Dedifferentiated amniotic fluid mesenchymal stem cell (primary cell): ENCODE measurements at regions not wholly inside any gene's neighbourhood (a gene's known extent, or its start where the extent isn't known, plus 50 kb on each side); places are given as distances from the start of the nearest gene placed in this dataset.
"Not testable (repeated sequence)": the region's sequence is repeated elsewhere in the genome, so short reads cannot be mapped to it uniquely, and the experiment has no call there.

ENCODE experiments used
- DNase-seq: peaks from one replicate; pipeline ENCODE4 v3.0.0-alpha.2; 2016; ENCODE audit errors: extremely low spot score

DNA sequence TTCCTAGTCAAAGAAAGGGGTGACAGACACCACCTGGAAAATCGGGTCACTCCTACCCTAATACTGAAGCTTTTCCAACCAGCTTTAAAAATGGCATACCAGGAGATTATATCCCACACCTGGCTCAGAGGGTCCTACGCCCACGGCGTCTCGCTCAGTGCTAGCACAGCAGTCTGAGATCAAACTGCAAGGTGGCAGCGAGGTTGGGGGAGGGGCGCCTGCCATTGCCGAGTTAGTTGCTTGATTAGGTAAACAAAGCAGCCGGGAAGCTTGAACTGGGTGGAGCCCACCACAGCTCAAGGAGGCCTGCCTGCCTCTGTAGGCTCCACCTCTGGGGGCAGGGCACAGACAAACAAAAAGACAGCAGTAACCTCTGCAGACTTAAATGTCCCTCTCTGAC lies 127.1 kb downstream of the NXPE2 start:
- not testable (repeated sequence) for DNase-seq

DNA sequence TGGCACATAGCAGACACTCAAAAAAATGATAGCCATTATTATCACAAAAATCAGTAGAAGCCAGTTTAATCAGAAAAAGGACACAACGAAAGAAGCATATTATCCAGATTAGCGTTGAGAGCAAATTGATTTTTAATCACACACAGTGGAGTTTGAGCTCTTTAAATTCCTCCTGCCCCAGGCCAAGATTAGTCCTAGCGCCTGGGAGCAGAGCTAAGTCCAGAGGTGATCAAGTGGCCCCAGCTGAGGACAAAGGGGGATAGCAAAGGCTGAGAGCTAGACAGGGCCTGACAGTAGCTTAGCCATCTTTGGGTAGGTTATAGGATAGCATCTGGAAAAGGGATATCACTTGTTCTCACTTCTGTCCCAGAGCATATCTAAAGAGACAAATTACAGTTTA lies 133.6 kb downstream of the NXPE2 start:
- DNase-seq, result no peak

DNA sequence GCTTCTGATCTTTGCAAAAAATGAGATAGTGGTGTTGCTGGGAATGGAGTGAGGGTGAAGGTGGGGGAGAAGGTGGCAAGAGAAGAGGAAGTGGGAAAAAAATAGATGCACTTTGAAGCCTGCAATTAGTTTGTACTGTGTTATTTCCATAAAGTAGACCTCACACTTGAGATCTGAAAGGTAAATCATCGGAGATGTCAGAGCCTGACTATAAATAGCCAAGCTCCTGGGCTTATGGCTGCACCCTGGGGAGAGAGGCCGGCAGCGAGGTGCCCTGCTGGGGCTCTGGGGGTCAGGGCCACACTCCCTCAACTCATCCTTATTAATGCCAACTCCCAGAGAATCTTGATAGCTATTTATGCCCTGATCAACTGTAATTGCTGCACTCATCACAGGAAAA lies 134.4 kb downstream of the NXPE2 start:
- no peak for DNase-seq

DNA sequence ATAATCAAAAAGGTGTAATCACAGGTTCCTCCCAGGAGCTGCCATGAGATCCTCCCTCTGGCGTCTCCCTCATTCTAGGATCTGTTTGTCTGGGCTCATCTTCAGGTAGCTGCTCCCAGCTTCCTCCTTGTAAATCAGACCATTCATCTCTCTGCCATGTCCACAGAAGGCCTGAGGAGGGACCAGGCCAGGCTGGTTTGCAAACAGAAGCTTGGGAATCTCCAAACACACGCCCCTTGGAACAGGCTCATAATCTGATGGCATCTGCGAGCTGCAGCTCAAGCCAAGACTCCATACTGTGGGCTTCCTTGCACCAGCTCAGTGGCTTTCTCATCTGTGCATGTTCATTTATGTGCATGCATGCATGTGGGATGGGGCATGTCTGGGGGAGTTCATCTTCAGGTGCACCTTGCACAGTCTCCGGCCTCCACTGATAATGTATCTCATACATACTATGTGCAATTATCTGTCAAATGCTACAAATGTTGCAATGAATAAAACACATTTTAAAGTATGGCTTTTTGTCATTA lies 134.9 kb downstream of the NXPE2 start:
- no peak for DNase-seq

DNA sequence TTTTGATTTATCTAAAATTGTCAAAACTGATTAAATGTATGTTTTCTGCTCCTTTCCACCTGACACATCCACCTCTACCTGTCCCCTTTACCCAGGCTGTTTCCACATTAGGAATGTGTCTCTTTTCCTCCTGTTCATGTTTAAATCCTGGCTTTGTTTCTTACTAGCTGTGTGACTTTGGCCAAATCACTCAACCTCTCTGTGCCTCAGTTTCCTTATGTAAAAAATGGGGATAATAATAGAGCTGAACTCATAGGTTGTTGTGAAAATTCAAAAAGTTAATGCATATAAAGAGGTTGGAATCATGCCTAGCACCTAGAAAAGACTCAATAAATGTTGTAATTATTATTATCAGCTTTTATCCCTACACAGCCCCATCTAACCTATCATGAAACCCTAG lies 136.8 kb downstream of the NXPE2 start:
- no peak for DNase-seq

DNA sequence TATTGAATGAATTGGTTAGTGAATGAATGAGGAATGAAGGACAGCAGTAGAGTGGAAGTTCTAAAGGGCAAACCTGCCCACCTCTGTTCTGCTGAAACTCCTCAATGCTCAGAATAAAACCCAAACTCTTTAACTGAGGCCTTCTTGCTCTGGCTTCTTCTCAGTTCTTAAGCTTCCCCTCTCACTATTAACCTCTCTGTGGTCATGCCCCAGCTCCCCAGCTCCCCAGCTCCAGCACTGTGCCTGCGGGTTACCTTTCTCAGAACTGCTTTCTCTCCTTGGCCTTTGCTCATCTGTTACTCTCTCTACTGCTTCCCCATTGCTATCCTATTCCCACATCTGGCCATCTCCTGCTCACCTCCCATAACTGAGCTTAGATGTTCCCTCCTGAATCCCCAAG lies 137.4 kb downstream of the NXPE2 start:
- no peak for DNase-seq

DNA sequence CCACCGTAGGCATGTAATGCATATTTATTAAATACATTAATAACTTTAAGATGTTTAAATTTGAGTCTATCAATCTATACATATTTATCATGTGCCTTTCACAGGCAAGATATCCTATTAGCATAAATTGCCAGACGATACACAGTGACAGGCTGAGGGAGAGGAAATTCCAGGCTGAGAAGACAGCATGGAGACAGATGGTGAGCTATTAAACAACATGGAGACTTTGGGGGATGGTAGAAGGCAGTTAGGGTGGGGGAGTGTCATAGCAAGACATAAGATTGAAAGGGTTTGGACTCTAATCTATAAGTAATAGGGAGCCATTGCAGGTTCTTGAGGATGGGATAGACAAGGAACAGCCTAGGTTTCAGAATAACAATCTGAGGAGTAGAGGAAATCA lies 138.5 kb downstream of the NXPE2 start:
- no peak for DNase-seq

DNA sequence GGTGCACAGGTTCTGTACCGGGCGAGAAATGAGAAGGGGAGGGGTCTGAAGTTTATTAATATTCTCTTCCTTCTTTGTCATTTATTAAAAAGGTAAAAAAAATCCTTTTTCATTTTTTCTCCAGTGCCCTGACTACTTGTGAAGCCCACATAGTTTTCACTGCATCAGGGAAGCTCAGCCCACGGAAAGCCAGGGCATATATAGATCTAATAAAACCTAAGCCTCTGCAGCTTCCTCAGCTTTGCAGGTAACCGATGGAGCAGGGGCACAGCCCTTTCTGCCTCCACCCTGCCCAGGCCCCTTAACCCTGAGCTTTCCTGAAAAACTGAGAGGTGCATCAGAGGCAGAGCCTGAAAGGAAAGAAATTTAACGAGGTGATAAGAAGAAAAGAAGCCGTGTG lies 140.1 kb downstream of the NXPE2 start:
- no peak for DNase-seq

DNA sequence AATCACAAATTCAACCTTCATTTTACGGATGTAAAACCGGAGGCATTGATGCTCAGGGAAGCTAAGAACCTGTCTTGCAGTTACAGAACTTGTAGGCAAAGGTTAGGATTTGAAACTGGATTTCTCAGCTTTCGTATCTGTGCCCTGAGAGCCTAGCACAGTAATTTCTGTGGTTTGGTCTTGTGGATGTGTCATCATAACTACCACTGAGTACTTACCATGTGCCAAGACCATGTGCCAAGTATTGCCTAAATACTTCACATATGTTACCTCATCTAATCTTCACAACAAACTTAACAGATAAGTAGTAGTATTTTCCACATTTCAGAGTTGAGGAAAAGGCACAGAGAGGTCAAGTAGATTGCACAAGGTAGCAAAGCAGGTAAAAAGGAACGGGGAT lies 140.7 kb downstream of the NXPE2 start:
- no peak for DNase-seq

DNA sequence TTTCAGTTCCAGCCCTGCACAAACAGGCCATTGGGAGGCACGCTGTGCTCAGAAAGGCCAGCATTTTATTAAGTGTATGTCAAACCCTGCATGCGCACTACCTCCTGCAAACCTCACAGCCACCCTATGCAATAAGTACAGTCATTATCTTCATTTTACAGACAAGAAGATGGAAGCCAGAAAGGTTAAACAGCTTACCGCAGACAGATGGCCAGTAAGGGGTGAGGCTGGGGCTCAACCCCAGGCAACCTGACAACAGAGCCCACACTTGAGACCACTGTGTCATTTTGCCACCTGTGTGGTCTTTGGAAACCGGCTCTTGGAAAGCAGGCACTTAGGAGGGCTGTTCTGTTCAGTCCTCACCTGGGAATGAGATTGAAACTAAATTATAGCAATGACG lies 142.3 kb downstream of the NXPE2 start:
- no peak for DNase-seq

DNA sequence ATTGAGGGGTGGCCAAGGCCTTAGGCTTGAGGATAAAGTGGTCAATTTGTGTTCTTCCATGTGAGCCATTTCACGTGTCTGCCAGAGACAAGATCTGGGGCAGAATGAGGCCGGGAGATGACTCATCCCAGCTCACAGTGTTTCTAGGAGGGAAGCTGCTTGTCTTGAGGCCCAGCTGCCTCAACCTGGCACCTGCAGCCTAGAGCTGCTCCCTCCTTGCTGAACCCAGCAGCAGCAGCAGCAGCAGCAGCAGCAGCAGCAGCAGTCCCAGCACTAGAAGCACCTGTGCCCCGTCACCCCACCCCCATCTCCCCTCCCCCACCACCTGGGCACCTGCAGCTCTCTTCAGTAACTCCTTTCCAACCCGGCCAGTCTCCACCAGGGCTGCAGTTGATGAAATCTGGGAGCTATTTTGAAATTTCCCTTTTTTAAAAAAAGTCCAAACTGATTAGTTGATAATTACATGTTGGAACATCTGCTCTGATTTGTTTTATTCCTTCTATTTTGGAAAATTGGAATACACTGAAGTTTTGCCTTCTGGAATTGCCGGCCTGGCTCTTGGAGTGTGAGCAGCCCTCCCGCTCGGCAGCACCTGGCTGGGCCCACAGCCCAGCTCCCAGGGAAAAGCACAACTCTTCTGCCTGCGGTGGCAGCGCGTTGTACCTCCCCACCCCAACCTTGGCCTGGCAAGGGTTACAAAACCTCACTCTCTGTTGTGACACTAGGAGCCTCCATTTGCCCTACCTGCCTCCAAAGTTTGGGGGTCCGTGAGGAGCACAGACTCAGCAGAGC lies 143.5 kb downstream of the NXPE2 start:
- DNase-seq, result no peak

DNA sequence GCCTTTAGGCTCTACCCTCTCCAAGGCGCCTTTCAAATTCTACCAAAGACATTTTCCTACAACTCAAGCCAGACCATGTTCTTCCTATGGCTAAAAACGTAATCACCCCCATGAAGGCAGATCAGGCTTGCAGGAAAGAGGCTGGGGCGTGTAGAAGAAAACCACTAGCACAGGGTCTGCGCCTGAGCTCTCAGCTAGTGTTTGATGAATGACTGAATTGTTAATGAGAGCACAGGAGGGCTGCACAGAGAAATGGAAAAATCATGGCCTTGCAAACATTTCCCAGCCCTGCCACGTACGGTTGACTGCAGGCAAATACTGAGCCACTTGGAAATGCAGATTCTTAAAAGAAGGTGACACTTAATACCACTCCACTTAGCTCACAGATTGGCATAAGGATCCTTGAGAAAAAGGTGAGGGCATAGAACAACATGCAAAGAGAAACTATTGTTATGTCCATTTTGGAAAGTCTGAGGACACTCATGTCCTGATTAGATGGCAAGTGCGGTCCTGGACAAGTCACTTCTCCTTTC lies 148.6 kb downstream of the NXPE2 start:
- DNase-seq, result no peak

DNA sequence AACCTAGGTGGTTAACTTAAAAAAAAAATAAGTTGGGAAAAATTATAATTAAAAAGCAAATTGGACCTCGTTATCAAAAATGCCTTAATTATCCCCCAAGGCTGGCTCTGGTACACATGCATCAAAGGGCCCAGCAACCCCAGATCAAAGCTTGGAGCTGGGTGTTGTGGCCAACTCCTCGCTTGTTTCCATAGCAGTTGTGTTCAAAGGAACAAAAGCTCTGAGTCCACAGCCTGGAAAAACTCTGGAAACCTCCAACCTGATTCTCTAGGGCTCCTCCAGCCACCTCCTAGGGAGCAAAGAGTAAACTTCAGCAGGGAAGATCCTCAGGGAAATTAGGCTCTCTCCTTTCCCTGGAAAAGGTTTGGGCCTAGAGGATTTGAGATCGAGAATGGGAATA lies 149.4 kb downstream of the NXPE2 start:
- no peak for DNase-seq

DNA sequence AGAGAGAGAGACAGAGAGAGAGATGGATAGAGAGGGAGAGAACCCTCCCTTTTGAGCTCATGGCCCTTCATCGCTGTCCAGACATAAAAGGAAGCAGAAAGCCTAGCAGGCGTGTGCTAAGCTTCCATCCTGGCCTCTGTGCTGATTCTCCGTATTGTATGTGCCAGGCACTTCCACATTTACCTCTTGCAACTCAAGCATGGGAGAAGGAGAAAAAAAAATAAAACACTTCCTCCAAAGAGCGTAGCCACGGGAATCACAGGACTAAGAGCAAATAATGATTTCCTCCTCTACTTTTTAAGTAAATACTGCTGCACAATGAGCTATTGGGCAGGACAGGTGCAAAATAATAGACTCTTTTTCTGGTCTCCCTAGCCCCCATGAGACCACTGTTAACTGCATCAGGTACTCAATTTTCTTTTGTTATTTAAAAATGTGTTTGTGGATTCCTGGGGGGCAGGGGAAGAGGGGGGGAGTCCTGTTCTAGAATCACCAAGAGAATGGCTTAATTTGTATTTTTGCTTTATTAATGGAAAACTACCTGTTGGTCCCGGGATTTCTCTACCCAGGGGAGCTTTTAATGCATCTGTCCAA lies 154.3 kb downstream of the NXPE2 start:
- DNase-seq, result no peak

DNA sequence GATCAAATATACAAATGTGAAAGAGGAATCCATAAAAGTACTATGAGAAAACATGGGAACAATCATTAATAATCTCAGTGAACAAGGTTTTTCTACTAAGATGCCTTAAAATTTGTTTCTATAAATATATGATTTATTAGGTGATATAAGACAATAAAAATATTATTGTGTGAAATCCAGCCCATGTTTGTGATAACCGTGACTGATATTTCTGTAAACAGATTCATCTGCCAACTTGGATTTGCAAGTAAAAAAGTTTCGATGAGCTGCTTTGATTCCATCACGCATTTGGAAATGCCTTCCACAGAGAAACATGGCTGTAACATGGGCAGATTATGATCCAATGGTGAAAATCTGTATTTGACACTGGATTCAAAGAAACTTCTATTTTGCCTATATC lies 157.8 kb downstream of the NXPE2 start:
- DNase-seq, result no peak

DNA sequence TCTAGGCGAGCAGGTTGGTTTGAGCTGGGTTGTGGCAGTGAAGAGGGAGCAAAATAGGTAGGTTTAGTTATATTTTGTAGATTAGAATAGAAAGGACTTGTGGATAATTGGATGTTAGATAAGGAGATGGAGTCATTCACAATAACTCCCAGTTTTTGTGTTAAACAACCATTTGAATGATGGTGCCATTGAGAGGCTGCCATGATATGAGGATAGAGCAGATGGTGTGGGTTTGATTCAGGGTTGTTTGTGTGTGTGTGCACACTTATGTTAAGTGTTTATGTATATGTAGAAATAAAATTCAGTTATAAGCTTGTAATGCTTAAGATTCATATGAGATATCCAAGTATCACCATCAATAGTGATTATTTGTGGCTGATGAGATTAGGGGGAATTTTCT lies 166.6 kb downstream of the NXPE2 start:
- DNase-seq, result no peak

DNA sequence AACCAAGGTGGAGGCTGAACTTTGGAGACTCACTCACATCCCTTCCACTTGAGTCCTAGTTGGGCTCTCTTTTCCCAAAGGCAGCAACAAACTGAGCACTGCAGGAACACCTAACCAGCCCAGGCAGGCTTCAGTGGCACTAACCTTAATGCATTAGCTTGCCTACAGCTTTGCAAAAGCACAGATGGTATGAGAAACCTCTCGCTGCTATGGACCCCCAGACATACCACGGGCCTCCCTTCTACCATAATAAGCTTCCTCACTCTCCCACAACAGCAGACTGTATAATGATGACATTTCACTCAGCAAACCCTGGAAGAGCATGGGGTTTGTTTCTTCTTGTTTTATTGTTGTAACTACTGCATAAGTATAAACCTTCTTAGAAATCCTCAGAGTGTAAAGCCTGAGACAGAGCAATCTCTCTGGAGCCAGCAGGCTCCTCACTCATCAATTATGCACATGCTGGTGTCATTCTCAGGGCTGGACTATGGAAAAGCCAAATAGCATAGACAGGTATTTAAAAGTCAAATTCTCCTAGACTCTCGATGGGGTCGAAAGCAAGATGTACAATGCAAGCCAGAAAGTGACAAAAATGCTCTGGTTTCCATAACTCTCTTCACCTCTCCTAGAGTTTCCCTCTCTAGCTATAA lies 167.6 kb downstream of the NXPE2 start:
- no peak for DNase-seq

DNA sequence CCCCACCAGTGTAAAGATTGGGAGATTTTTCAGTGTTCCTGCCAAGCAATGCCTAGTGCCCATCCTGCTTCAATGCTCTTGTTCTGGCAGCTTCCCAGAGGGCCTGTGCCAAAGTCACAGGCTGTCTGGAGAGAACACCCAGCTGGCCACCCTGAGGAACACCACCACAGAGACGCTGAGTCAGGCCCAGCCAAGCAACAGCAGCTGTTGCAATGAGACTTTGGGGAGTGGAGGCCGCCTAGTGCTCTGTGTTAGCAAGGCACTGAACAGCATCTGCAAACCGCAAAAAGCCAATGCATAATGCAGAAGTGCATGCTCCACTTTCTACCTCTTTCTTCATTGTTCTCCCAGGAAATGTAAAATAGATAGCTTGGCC lies 168.1 kb downstream of the NXPE2 start:
- no peak for DNase-seq

DNA sequence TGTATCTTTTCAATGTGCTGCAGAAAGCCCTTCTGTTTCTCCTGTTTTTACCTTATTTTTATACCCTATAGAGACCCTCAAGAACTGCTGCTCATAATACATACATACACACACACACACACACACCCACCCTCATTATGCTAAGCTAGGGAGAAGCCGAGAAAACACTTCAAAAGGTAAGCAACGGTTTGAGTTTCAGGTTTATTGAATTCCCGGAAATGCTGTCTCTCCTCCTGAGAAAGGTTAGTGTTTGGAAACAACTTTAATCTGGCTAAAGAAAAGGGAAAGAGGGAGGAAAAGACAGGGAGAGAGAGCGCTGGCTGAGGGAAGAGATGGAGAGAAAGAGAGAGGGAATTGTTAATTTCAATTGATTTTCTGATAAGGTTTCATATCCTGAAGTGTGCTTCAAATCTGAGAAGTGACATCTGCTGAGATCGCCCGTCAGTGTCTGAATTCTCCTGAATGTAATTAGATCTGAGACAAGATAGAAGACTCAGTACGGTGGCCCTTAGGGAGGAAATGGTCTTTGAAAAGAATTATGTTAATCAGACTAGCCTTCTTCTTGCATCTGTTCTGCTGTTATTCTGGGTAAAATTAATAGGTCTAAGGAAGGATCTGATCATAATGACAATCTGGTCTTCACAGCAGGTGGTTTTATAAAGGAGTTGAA lies 169.1 kb downstream of the NXPE2 start:
- DNase-seq, result no peak

DNA sequence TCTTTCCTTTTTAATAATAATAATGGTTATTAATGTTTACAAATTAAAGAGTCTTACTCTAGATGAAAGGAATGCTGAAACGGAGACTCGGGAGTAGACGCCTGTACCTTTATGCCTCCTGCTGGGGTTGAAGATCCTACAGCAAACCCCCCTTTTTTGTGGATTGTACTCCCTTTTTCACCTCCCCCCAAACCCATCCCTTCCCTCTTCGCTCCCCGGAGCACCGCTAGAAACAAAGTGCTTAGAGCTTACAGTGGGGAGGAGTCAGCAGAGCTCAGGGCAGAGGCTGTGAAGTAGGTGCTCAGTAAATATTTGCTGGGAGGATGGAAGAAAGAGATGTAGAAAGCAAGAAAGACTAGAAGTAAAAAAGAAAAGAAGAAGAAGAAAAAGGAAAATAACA lies 169.7 kb downstream of the NXPE2 start:
- DNase-seq, result no peak

DNA sequence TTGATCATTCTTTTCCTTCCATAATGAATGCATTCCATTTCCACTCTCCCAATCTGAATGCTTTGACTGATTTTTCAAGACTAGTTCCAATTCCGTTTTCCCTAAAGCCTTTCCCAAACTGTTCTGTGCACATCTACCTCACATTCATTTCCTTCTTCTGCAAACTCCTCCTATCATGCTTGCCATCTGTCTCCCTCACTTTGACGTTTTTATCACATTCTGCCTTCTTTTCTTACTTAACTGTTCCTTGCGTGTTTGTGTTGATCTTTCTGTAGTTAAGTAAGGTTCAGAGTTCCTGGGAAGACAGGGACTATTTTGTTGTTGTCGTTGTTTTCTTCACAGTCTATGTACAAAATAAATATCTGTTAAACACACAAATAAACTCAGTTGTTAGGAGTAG lies 179.0 kb downstream of the NXPE2 start:
- DNase-seq, result no peak

DNA sequence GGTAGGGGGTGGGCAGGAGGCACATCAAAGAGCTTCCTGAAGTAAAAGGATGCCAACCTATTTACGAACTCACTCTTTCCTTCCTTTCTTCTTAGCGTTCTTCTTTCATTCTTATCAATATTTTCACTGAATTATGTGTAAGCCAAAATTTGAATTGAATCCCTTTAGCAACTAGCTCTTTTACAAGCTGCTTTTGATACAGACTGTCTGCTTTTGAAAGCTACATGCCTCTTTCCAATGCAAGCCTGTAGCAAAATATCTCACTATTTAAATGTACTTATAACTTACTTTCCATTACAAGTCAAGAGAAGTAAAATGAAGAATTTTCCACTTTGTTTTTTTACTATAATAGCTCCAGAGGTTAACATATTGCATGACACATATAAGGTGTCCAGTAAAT lies 186.6 kb downstream of the NXPE2 start:
- DNase-seq, result no peak
